H1 (cell line): ENCODE measurements at regions not wholly inside any gene's neighbourhood (a gene's known extent, or its start where the extent isn't known, plus 50 kb on each side); places are given as distances from the start of the nearest gene placed in this dataset.

Source experiments
- CTCF ChIA-PET: fragments of 300-600 bp; sonication (Branson Sonifier 250); formaldehyde crosslinking; loops from one replicate; lab custom pipeline; 2021; ENCODE audit not compliant: partially characterized antibody; lab: Charles Lee
- POLR2A ChIA-PET: fragments of 300-600 bp; sonication (Branson Sonifier 250); formaldehyde crosslinking; loops from one replicate; lab custom pipeline; 2021; ENCODE audit warnings: inconsistent platforms; ENCODE audit not compliant: partially characterized antibody; lab: Charles Lee
- DNase-seq, 2 experiments: peaks; one replicate each; pipeline versions ENCODE4 v3.0.0 to v3.0.0-alpha.2; 2010 to 2022; ENCODE audit warnings: low spot score in 2 of 2, low read depth in 1 of 2, mixed read lengths in 1 of 2
- FAIRE-seq: peaks from 2 replicates; lab custom pipeline; 2011; peaks lifted over from hg19 to GRCh38; lab: Jason Lieb, UNC
- H2AFZ ChIP-seq: 2 replicates; pipeline ENCODE4 v1.8.1; 2012; ENCODE audit warnings: low read length, inconsistent platforms
- H2AK5ac ChIP-seq: 2 replicates; pipeline ENCODE4 v1.6.1; 2013; ENCODE audit warnings: low read depth, low read length
- H2BK120ac ChIP-seq: replicated peaks from 2 replicates; pipeline ENCODE3; 2013; ENCODE audit warnings: low read depth, low read length, inconsistent platforms
- H2BK12ac ChIP-seq: 2 replicates; pipeline ENCODE4 v1.6.1; 2013; ENCODE audit warnings: low read depth, low read length
- H2BK15ac ChIP-seq: 2 replicates; pipeline ENCODE4 v1.6.1; 2013; ENCODE audit warnings: low read length
- H2BK20ac ChIP-seq: 2 replicates; pipeline ENCODE4 v1.6.1; 2013; ENCODE audit warnings: low read length
- H2BK5ac ChIP-seq: 2 replicates; pipeline ENCODE4 v1.6.1; 2013; ENCODE audit warnings: low read depth, low read length
- H3K14ac ChIP-seq: 2 replicates; pipeline ENCODE4 v1.6.1; 2013; ENCODE audit warnings: inconsistent platforms; ENCODE audit not compliant: insufficient read length
- H3K18ac ChIP-seq: 2 replicates; pipeline ENCODE4 v1.6.1; 2013; ENCODE audit warnings: low read length; ENCODE audit errors: extremely low read depth
- H3K23ac ChIP-seq: 2 replicates; pipeline ENCODE4 v1.6.1; 2013; ENCODE audit warnings: inconsistent platforms; ENCODE audit not compliant: insufficient read length
- H3K23me2 ChIP-seq: 2 replicates; pipeline ENCODE4 v1.6.1; 2013; ENCODE audit warnings: low read depth, low read length
- H3K27ac ChIP-seq: 2 replicates; pipeline ENCODE4 v1.6.1; 2011; ENCODE audit warnings: low read depth, low read length, inconsistent platforms
- H3K27me3 ChIP-seq, 4 experiments: replicated peaks in 1 of 4; 1 replicate in 1 of 4; 2 replicates in 3 of 4; pipeline versions ENCODE4 v1.6.1 to v1.8.1; 2011 to 2013; ENCODE audit warnings: low read length in 3 of 4, mild to moderate bottlenecking in 3 of 4, inconsistent platforms in 2 of 4, mixed read lengths in 2 of 4, moderate library complexity in 1 of 4; ENCODE audit not compliant: control insufficient read depth in 3 of 4, insufficient read depth in 3 of 4; ENCODE audit errors: extremely low read depth in 1 of 4
- H3K36me3 ChIP-seq, 4 experiments: 2 replicates each; pipeline versions ENCODE4 v1.6.1 to v1.8.1; 2011 to 2013; ENCODE audit warnings: mild to moderate bottlenecking in 4 of 4, low read length in 3 of 4, moderate library complexity in 2 of 4, control low read depth in 1 of 4, inconsistent platforms in 1 of 4; ENCODE audit not compliant: insufficient read depth in 4 of 4, control insufficient read depth in 2 of 4
- H3K4ac ChIP-seq: replicated peaks from 2 replicates; pipeline ENCODE3; 2013; ENCODE audit warnings: low read length, low read depth, mixed read lengths, inconsistent platforms; ENCODE audit not compliant: insufficient read length
- H3K4me1 ChIP-seq, 4 experiments: replicated peaks in 1 of 4; 1 replicate in 1 of 4; 2 replicates in 3 of 4; pipeline versions ENCODE4 v1.6.1 to v1.8.1; 2011 to 2013; ENCODE audit warnings: low read length in 3 of 4, inconsistent platforms in 2 of 4, mixed read lengths in 1 of 4; ENCODE audit not compliant: insufficient read depth in 4 of 4, control insufficient read depth in 3 of 4
- H3K4me2 ChIP-seq, 2 experiments: 2 replicates each; pipeline versions ENCODE4 v1.6.1 to v1.8.1; 2011 to 2013; ENCODE audit warnings: low read depth in 2 of 2, low read length in 2 of 2, control low read depth in 1 of 2, inconsistent platforms in 1 of 2, mild to moderate bottlenecking in 1 of 2; ENCODE audit not compliant: insufficient read depth in 1 of 2
- H3K4me3 ChIP-seq, 4 experiments: fragments of 200-600, 300-600 bp in 1 of 4; sonication (generic), shearing (Covaris generic), sonication (Bioruptor Twin) in 1 of 4; 2 replicates each; pipeline versions ENCODE4 v1.5.1 to v1.8.1; 2011 to 2016; ENCODE audit warnings: low read length in 4 of 4, low read depth in 3 of 4, control low read depth in 2 of 4, inconsistent platforms in 2 of 4, mild to moderate bottlenecking in 2 of 4, mixed read lengths in 1 of 4, moderate library complexity in 1 of 4; ENCODE audit not compliant: insufficient read depth in 2 of 4; ENCODE audit errors: extremely low read depth in 1 of 4
- H3K56ac ChIP-seq: replicated peaks from 2 replicates; pipeline ENCODE3; 2013; ENCODE audit warnings: low read depth, mild to moderate bottlenecking, mixed read lengths, low read length, inconsistent platforms; ENCODE audit not compliant: insufficient read length
- H3K79me1 ChIP-seq: 2 replicates; pipeline ENCODE4 v1.6.1; 2013; ENCODE audit warnings: low read depth, low read length, control low read depth
- H3K79me2 ChIP-seq, 2 experiments: 2 replicates each; pipeline versions ENCODE4 v1.6.1 to v1.8.1; 2012 to 2013; ENCODE audit warnings: low read length in 2 of 2, mild to moderate bottlenecking in 2 of 2, inconsistent platforms in 1 of 2; ENCODE audit not compliant: insufficient read depth in 2 of 2, control insufficient read depth in 1 of 2
- H3K9ac ChIP-seq, 4 experiments: replicated peaks in 1 of 4; 1 replicate in 1 of 4; 2 replicates in 3 of 4; pipeline versions ENCODE4 v1.6.1 to v1.8.1; 2011 to 2013; ENCODE audit warnings: low read depth in 3 of 4, low read length in 3 of 4, control low read depth in 2 of 4, mild to moderate bottlenecking in 2 of 4, moderate library complexity in 2 of 4, inconsistent platforms in 1 of 4; ENCODE audit errors: extremely low read depth in 1 of 4
- H3K9me3 ChIP-seq, 2 experiments: 2 replicates each; pipeline versions ENCODE4 v1.6.1 to v1.8.1; 2012 to 2013; ENCODE audit warnings: mild to moderate bottlenecking in 2 of 2, moderate library complexity in 2 of 2, control low read depth in 1 of 2, inconsistent platforms in 1 of 2, low read depth in 1 of 2, low read length in 1 of 2, mixed read lengths in 1 of 2; ENCODE audit not compliant: insufficient read depth in 2 of 2
- H4K20me1 ChIP-seq, 2 experiments: replicated peaks in 1 of 2; 2 replicates each; pipeline versions ENCODE3 to v1.8.1; 2011 to 2013; ENCODE audit warnings: inconsistent platforms in 2 of 2, low read length in 2 of 2, mild to moderate bottlenecking in 1 of 2; ENCODE audit not compliant: insufficient read depth in 2 of 2, control insufficient read depth in 1 of 2
- H4K5ac ChIP-seq: 2 replicates; pipeline ENCODE4 v1.6.1; 2013; ENCODE audit warnings: low read length, low read depth, mixed read lengths, inconsistent platforms; ENCODE audit not compliant: insufficient read length
- H4K8ac ChIP-seq: 2 replicates; pipeline ENCODE4 v1.8.0; 2013; ENCODE audit warnings: mild to moderate bottlenecking, moderate library complexity, low read length, inconsistent platforms; ENCODE audit not compliant: insufficient read depth; ENCODE audit errors: extremely low read depth
- H4K91ac ChIP-seq: replicated peaks from 2 replicates; pipeline ENCODE3; 2013; ENCODE audit warnings: low read length, mixed read lengths, inconsistent platforms; ENCODE audit not compliant: insufficient read length
- BACH1 ChIP-seq: IDR thresholded peaks from 2 replicates; pipeline ENCODE4 v1.6.1; 2012; ENCODE audit warnings: low read length, improper control_type of control experiment
- BRCA1 ChIP-seq: IDR thresholded peaks from 2 replicates; pipeline ENCODE4 v1.6.1; 2012; ENCODE audit warnings: low read depth, low read length, improper control_type of control experiment
- EP300 ChIP-seq, 2 experiments: IDR thresholded peaks; 1 replicate in 1 of 2; 2 replicates in 1 of 2; pipeline ENCODE4 v1.6.1; 2011 to 2012; ENCODE audit warnings: low read depth in 2 of 2, low read length in 2 of 2, mild to moderate bottlenecking in 2 of 2, borderline replicate concordance in 1 of 2, inconsistent platforms in 1 of 2, moderate library complexity in 1 of 2
- GTF2F1 ChIP-seq: IDR thresholded peaks from 2 replicates; pipeline ENCODE4 v1.6.1; 2012; ENCODE audit warnings: low read depth, low read length, improper control_type of control experiment, borderline replicate concordance
- KDM1A ChIP-seq: fragments of 200-600, 300-600 bp; sonication (generic); IDR thresholded peaks from 2 replicates; pipeline ENCODE4 v1.7.1; 2016; ENCODE audit warnings: mild to moderate bottlenecking, low read length, borderline replicate concordance
- RXRA ChIP-seq: IDR thresholded peaks from 2 replicates; pipeline ENCODE4 v1.6.1; 2011; ENCODE audit warnings: low read depth, mild to moderate bottlenecking, low read length, moderate library complexity; ENCODE audit not compliant: insufficient read depth
- SAP30 ChIP-seq: fragments of 300-600 bp; sonication (generic); IDR thresholded peaks from 2 replicates; pipeline ENCODE4 v1.7.1; 2012; ENCODE audit warnings: low read length, moderate library complexity, mild to moderate bottlenecking, inconsistent platforms; ENCODE audit not compliant: insufficient read depth, insufficient replicate concordance
- WGBS, 2 experiments: shearing (Covaris generic) in 1 of 2; methylation state at CpG; one replicate each; pipeline versions ENCODE4 v1.1.6 to v1.1.7; 2013 to 2015; ENCODE audit warnings: low lambda C conversion rate in 2 of 2, mixed read lengths in 2 of 2, inconsistent platforms in 1 of 2, low coverage in 1 of 2, missing lambda C conversion rate in 1 of 2; ENCODE audit not compliant: insufficient replicate concordance in 2 of 2, insufficient coverage in 1 of 2, insufficient read length in 1 of 2; ENCODE audit errors: extremely low coverage in 1 of 2, missing lambda C conversion rate in 1 of 2; 5-methylcytosine and 5-hydroxymethylcytosine counted together

DNA sequence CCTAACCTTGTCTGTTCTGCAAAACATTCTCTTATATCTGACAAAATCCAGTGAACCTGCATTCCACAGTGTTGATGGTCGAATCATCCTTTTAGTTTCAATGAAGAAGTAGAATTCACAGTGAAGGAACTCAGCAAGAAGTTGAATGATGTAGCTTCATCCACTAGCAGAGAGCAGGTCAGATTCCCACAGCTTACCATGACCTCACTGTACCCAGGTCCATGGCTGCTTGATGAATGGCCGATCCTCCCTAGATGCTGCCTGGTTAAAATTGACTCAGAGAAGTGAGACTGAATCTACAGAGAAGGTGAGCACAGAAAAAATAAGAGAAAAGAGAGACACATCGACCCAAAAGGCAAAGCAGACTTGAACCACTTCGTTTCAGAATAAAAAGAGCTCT lies 906.0 kb upstream of the CHAC2 start:
- no peak overlapping the region for H3K27ac ChIP-seq
- H2AK5ac ChIP-seq = no peak overlapping the region
- ChIA-PET CTCF (no interaction called here), POLR2A (no interaction called here)
- no peak overlapping the region for H2BK120ac ChIP-seq
- no peak for DNase-seq
- TF ChIP-seq SAP30 = no peak
- no peak for TF ChIP-seq RXRA
- TF ChIP-seq BRCA1 = no peak
- no peak for TF ChIP-seq KDM1A
- TF ChIP-seq BACH1 = no peak
- TF ChIP-seq GTF2F1 = no peak
- no peak for TF ChIP-seq EP300 (IDR thresholded peaks at IDR 0.05; ENCODE audit: borderline replicate concordance in 1 of 2, low read depth in 2 of 2, low read length in 2 of 2)
- H2BK12ac ChIP-seq = no peak overlapping the region
- WGBS, 2 experiments = 89% methylated on average over 4 of the region's 4 CpGs; no CpG with 5 or more reads in 1 of the 2 experiments
- no peak overlapping the region for H4K8ac ChIP-seq
- no peak overlapping the region for H4K5ac ChIP-seq
- H3K9me3 ChIP-seq = no peaks in the 10 kb centered on the region
- H2AFZ ChIP-seq = no peak overlapping the region
- no peaks in the 10 kb centered on the region for H3K36me3 ChIP-seq
- no peaks in the 10 kb centered on the region for H3K79me1 ChIP-seq
- no peak overlapping the region for H2BK5ac ChIP-seq
- H3K9ac ChIP-seq = no peak overlapping the region
- no peak overlapping the region for H3K4me2 ChIP-seq
- H3K4me1 ChIP-seq = no peaks in the 10 kb centered on the region
- H3K23me2 ChIP-seq = no peaks in the 10 kb centered on the region
- no peak overlapping the region for H2BK20ac ChIP-seq
- H3K14ac ChIP-seq = no peak overlapping the region
- H4K20me1 ChIP-seq = no peaks in the 10 kb centered on the region
- no peak overlapping the region for H3K23ac ChIP-seq
- no peak overlapping the region for H3K18ac ChIP-seq
- H3K79me2 ChIP-seq = no peaks in the 10 kb centered on the region
- no peak for FAIRE-seq
- H3K4me3 ChIP-seq = no peak overlapping the region
- H3K4ac ChIP-seq = no peak overlapping the region
- no peak overlapping the region for H4K91ac ChIP-seq
- H3K27me3 ChIP-seq = no peaks in the 10 kb centered on the region
- no peak overlapping the region for H3K56ac ChIP-seq
- H2BK15ac ChIP-seq = no peak overlapping the region
